Esophagus muscularis mucosa (tissue), 4 donors: ENCODE measurements at regions not wholly inside any gene's neighbourhood (a gene's known extent, or its start where the extent isn't known, plus 50 kb on each side); places are given as distances from the start of the nearest gene placed in this dataset.

ENCODE experiments used
- CTCF ChIP-seq, 3 experiments: fragments of 200-600 bp in 2 of 3; fragments of 450-650 bp in 1 of 3; sonication (generic) in 2 of 3; IDR thresholded peaks; one replicate each; pipeline ENCODE4 v1.5.1; 2017 to 2019; ENCODE audit warnings: antibody characterized with exemption in 3 of 3, mild to moderate bottlenecking in 2 of 3, moderate library complexity in 1 of 3
- EP300 ChIP-seq: sonication (generic); formaldehyde crosslinking; IDR thresholded peaks from one replicate; pipeline ENCODE4 v1.6.1; 2017; ENCODE audit warnings: antibody characterized with exemption
- POLR2A ChIP-seq: fragments of 450-650 bp; IDR thresholded peaks from one replicate; pipeline ENCODE4 v1.6.1; 2017; ENCODE audit warnings: antibody characterized with exemption, moderate library complexity, mild to moderate bottlenecking, low read depth
- POLR2AphosphoS5 ChIP-seq, 2 donors: sonication (generic); formaldehyde crosslinking; IDR thresholded peaks; one replicate each; pipeline ENCODE4 v1.6.1; 2017; ENCODE audit warnings: antibody characterized with exemption in 2 of 2

GRCh38 chr5:81853030-81853357 is 102.1 kb upstream of the SSBP2 start:
- no peak for TF ChIP-seq CTCF (IDR thresholded peaks at IDR 0.05)
- no peak for TF ChIP-seq POLR2AphosphoS5 (IDR thresholded peaks at IDR 0.05)
- no peak for TF ChIP-seq POLR2A
- no peak for TF ChIP-seq EP300
